Neural progenitor cell (in vitro differentiated cells): ENCODE measurements at regions not wholly inside any gene's neighbourhood (a gene's known extent, or its start where the extent isn't known, plus 50 kb on each side); places are given as distances from the start of the nearest gene placed in this dataset.

ENCODE experiments used
- DNase-seq: peaks from one replicate; pipeline ENCODE4 v3.0.0-alpha.2; 2016; ENCODE audit warnings: low spot score
- H2AFZ ChIP-seq: fragments of 200-600 bp; sonication (generic); replicated peaks from 2 replicates; pipeline ENCODE4 v1.6.1; 2016; ENCODE audit warnings: antibody characterized with exemption
- H3F3A ChIP-seq: fragments of 200-600 bp; sonication (generic); 2 replicates; pipeline ENCODE4 v1.6.1; 2016; ENCODE audit warnings: antibody characterized with exemption, low read depth
- H3K27ac ChIP-seq: fragments of 200-600 bp; sonication (generic); 2 replicates; pipeline ENCODE4 v1.5.1; 2016; ENCODE audit warnings: mild to moderate bottlenecking
- H3K27me3 ChIP-seq: fragments of 200-600 bp; sonication (generic); 2 replicates; pipeline ENCODE4 v1.6.1; 2016; ENCODE audit warnings: mild to moderate bottlenecking, moderate library complexity
- H3K36me3 ChIP-seq: fragments of 200-600 bp; sonication (generic); 2 replicates; pipeline ENCODE4 v1.5.1; 2016
- H3K4me1 ChIP-seq: fragments of 200-600 bp; sonication (generic); 2 replicates; pipeline ENCODE4 v1.6.1; 2016; ENCODE audit warnings: mixed run types
- H3K4me2 ChIP-seq: fragments of 200-600 bp; sonication (generic); 2 replicates; pipeline ENCODE4 v1.6.1; 2016
- H3K4me3 ChIP-seq: fragments of 200-600 bp; sonication (generic); 2 replicates; pipeline ENCODE4 v1.5.1; 2016
- H3K79me2 ChIP-seq: fragments of 200-600 bp; sonication (generic); 2 replicates; pipeline ENCODE4 v1.6.1; 2016; ENCODE audit warnings: low read depth
- H3K9ac ChIP-seq: fragments of 200-600 bp; sonication (generic); 2 replicates; pipeline ENCODE4 v1.6.1; 2016
- H3K9me3 ChIP-seq: fragments of 200-600 bp; sonication (generic); 2 replicates; pipeline ENCODE4 v1.5.1; 2016; ENCODE audit warnings: low read depth
- H4K20me1 ChIP-seq: fragments of 200-600 bp; sonication (generic); 2 replicates; pipeline ENCODE4 v1.6.1; 2016; ENCODE audit warnings: low read depth
- H3K27ac Mint-ChIP-seq: 3 replicates; pipeline ENCODE4 v1.8.0; 2021; ENCODE audit warnings: mixed read lengths
- H3K27me3 Mint-ChIP-seq: 2 replicates; pipeline ENCODE4 v1.8.0; 2022; ENCODE audit warnings: low read depth, mild to moderate bottlenecking, inconsistent platforms, moderate library complexity, mixed read lengths; ENCODE audit not compliant: insufficient read depth
- H3K36me3 Mint-ChIP-seq: 3 replicates; pipeline ENCODE4 v1.8.0; 2021; ENCODE audit warnings: mixed read lengths
- H3K4me1 Mint-ChIP-seq: 3 replicates; pipeline ENCODE4 v1.8.0; 2021; ENCODE audit warnings: mixed read lengths
- H3K4me3 Mint-ChIP-seq: 3 replicates; pipeline ENCODE4 v1.8.0; 2021; ENCODE audit warnings: mild to moderate bottlenecking, moderate library complexity, mixed read lengths
- H3K9me3 Mint-ChIP-seq: 3 replicates; pipeline ENCODE4 v1.8.0; 2020; ENCODE audit warnings: mixed read lengths
- CTCF ChIP-seq: fragments of 200-600 bp; sonication (generic); IDR thresholded peaks from 2 replicates; pipeline ENCODE4 v1.5.1; 2017; ENCODE audit warnings: antibody characterized with exemption, mild to moderate bottlenecking
- EZH2 ChIP-seq: fragments of 200-600 bp; sonication (generic); IDR thresholded peaks from 2 replicates; pipeline ENCODE4 v1.6.1; 2017; ENCODE audit warnings: antibody characterized with exemption, mild to moderate bottlenecking, moderate library complexity
- EZH2phosphoT487 ChIP-seq: fragments of 200-600 bp; sonication (generic); IDR thresholded peaks from 2 replicates; pipeline ENCODE4 v1.6.1; 2017; ENCODE audit warnings: antibody characterized with exemption

- TF ChIP-seq CTCF (no peak), EZH2phosphoT487 (no peak), EZH2 (no peak)
- no peaks in the 10 kb centered on the region for H3K79me2 ChIP-seq
- no peaks in the 10 kb centered on the region for H3K4me1 ChIP-seq
- no peaks in the 10 kb centered on the region for H3F3A ChIP-seq
- no peaks in the 10 kb centered on the region for H3K9me3 ChIP-seq
- no peak overlapping the region for H3K4me3 ChIP-seq
- H3K27ac ChIP-seq, result no peak overlapping the region
- no peak for DNase-seq
- Mint-ChIP-seq H3K4me1 (no peaks in the 10 kb centered on the region), H3K27me3 (no peaks in the 10 kb centered on the region), H3K27ac (no peak overlapping the region), H3K36me3 (no peaks in the 10 kb centered on the region), H3K4me3 (no peak overlapping the region), H3K9me3 (no peaks in the 10 kb centered on the region)
- no peak overlapping the region for H3K9ac ChIP-seq
- H3K27me3 ChIP-seq, result no peaks in the 10 kb centered on the region
- H3K4me2 ChIP-seq, result no peak overlapping the region
- no peaks in the 10 kb centered on the region for H3K36me3 ChIP-seq
- H2AFZ ChIP-seq, result no peak overlapping the region
- H4K20me1 ChIP-seq, result no peaks in the 10 kb centered on the region
These were observed 181.3 kb downstream of the VEGFC start for GRCh38 chr4:176611381-176611780.

GRCh38 chr4:176611951-176612350 lies 180.8 kb downstream of the VEGFC start:
- H3K27ac ChIP-seq, result no peak overlapping the region
- no peak overlapping the region for H3K9ac ChIP-seq
- no peak overlapping the region for H3K4me3 ChIP-seq
- H3K27me3 Mint-ChIP-seq, result no peaks in the 10 kb centered on the region
- no peaks in the 10 kb centered on the region for H3K36me3 ChIP-seq
- no peak overlapping the region for H3K27ac Mint-ChIP-seq
- no peak overlapping the region for H3K4me2 ChIP-seq
- no peaks in the 10 kb centered on the region for H3K36me3 Mint-ChIP-seq
- H3K9me3 Mint-ChIP-seq, result no peaks in the 10 kb centered on the region
- H3K79me2 ChIP-seq, result no peaks in the 10 kb centered on the region
- no peaks in the 10 kb centered on the region for H3K27me3 ChIP-seq
- no peak overlapping the region for H3K4me3 Mint-ChIP-seq
- no peak for DNase-seq
- no peaks in the 10 kb centered on the region for H3K4me1 ChIP-seq
- no peaks in the 10 kb centered on the region for H3K4me1 Mint-ChIP-seq
- no peaks in the 10 kb centered on the region for H3K9me3 ChIP-seq
- no peak overlapping the region for H2AFZ ChIP-seq
- H3F3A ChIP-seq, result no peaks in the 10 kb centered on the region
- no peaks in the 10 kb centered on the region for H4K20me1 ChIP-seq
- TF ChIP-seq CTCF, result no peak
- TF ChIP-seq EZH2phosphoT487, result no peak
- TF ChIP-seq EZH2, result no peak

- DNase-seq, result no peak
These were observed 177.9 kb downstream of the VEGFC start for GRCh38 chr4:176614793-176615192.

GRCh38 chr4:176616151-176616550 lies 176.6 kb downstream of the VEGFC start:
- Mint-ChIP-seq H3K27ac (no peak overlapping the region), H3K27me3 (no peaks in the 10 kb centered on the region), H3K4me3 (no peak overlapping the region), H3K36me3 (no peaks in the 10 kb centered on the region), H3K4me1 (no peaks in the 10 kb centered on the region), H3K9me3 (no peaks in the 10 kb centered on the region)
- no peaks in the 10 kb centered on the region for H3K36me3 ChIP-seq
- H3F3A ChIP-seq, result no peaks in the 10 kb centered on the region
- H3K27ac ChIP-seq, result no peak overlapping the region
- H3K4me1 ChIP-seq, result no peaks in the 10 kb centered on the region
- H2AFZ ChIP-seq, result no peak overlapping the region
- no peak for DNase-seq
- H3K9me3 ChIP-seq, result no peaks in the 10 kb centered on the region
- H3K4me3 ChIP-seq, result no peak overlapping the region
- H3K9ac ChIP-seq, result no peak overlapping the region
- TF ChIP-seq EZH2 (no peak), CTCF (no peak), EZH2phosphoT487 (no peak)
- H3K27me3 ChIP-seq, result no peaks in the 10 kb centered on the region
- H4K20me1 ChIP-seq, result no peaks in the 10 kb centered on the region
- H3K4me2 ChIP-seq, result no peak overlapping the region
- no peaks in the 10 kb centered on the region for H3K79me2 ChIP-seq

More at GRCh38 chr4:176614793-176615192, 177.9 kb downstream of the VEGFC start:
- Histone ChIP-seq H3K4me3 (no peak overlapping the region), H3K9ac (no peak overlapping the region), H3K9me3 (no peaks in the 10 kb centered on the region), H3K4me1 (no peaks in the 10 kb centered on the region), H3K4me2 (no peak overlapping the region), H3K36me3 (no peaks in the 10 kb centered on the region), H3K27me3 (no peaks in the 10 kb centered on the region), H3F3A (no peaks in the 10 kb centered on the region), H3K79me2 (no peaks in the 10 kb centered on the region), H3K27ac (no peak overlapping the region), H2AFZ (no peak overlapping the region), H4K20me1 (no peaks in the 10 kb centered on the region)
- H3K36me3 Mint-ChIP-seq, result no peaks in the 10 kb centered on the region
- H3K27ac Mint-ChIP-seq, result no peak overlapping the region
- no peaks in the 10 kb centered on the region for H3K27me3 Mint-ChIP-seq
- H3K4me1 Mint-ChIP-seq, result no peaks in the 10 kb centered on the region
- H3K4me3 Mint-ChIP-seq, result no peak overlapping the region
- no peak for TF ChIP-seq EZH2
- no peaks in the 10 kb centered on the region for H3K9me3 Mint-ChIP-seq
